Astrocyte (in vitro differentiated cells and primary cell): ENCODE measurements at regions not wholly inside any gene's neighbourhood (a gene's known extent, or its start where the extent isn't known, plus 50 kb on each side); places are given as distances from the start of the nearest gene placed in this dataset.

Source experiments
- EZH2 ChIP-seq: IDR thresholded peaks from 2 replicates; pipeline ENCODE4 v1.6.1; 2012; ENCODE audit warnings: mild to moderate bottlenecking, low read length, inconsistent platforms; ENCODE audit not compliant: insufficient read depth
- TF ChIP-seq, protein P1 (sequence below): IDR thresholded peaks from 2 replicates; pipeline ENCODE4 v1.5.1; 2011; ENCODE audit warnings: low read depth, mild to moderate bottlenecking, inconsistent platforms, low read length, moderate library complexity; ENCODE audit not compliant: insufficient read depth

DNA sequence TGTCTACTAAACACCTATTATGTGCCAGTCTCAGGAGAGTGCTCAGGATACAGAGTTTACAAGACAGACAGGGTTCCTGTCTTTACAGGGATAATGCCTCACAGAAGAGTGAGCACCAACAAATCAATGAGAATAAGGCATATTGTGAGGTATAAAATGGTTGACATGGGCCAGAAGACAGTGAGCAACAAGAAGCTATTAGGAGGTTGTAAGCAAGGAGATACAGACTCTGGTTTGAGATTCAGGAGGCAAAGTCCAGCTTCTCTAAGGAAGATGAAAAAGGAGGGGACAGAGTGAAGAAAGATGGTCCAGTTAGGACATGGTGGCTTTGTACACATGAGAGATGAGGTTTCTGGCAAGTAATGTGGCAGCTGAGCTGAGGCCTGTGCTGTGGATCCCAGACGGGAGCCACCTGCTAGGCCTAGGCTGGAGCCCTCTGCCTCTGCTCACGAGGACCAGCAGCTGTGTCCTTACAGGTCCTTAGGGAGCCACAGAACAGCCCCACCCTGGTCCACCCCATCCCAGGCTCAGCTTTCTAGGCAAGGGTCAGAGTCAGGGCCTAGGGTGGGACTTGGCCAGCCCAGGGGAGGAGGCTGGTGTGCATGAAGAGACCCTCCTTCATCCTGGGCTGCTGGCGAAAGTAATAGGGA lies 110.5 kb downstream of the ZNF280B start:
- TF ChIP-seq, protein P1, sequence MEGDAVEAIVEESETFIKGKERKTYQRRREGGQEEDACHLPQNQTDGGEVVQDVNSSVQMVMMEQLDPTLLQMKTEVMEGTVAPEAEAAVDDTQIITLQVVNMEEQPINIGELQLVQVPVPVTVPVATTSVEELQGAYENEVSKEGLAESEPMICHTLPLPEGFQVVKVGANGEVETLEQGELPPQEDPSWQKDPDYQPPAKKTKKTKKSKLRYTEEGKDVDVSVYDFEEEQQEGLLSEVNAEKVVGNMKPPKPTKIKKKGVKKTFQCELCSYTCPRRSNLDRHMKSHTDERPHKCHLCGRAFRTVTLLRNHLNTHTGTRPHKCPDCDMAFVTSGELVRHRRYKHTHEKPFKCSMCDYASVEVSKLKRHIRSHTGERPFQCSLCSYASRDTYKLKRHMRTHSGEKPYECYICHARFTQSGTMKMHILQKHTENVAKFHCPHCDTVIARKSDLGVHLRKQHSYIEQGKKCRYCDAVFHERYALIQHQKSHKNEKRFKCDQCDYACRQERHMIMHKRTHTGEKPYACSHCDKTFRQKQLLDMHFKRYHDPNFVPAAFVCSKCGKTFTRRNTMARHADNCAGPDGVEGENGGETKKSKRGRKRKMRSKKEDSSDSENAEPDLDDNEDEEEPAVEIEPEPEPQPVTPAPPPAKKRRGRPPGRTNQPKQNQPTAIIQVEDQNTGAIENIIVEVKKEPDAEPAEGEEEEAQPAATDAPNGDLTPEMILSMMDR: no peak
- TF ChIP-seq EZH2: no peak
